HL-60 (cell line): ENCODE measurements at regions not wholly inside any gene's neighbourhood (a gene's known extent, or its start where the extent isn't known, plus 50 kb on each side); places are given as distances from the start of the nearest gene placed in this dataset.

ENCODE experiments used
- DNase-seq, 2 experiments: peaks; one replicate each; pipeline ENCODE4 v3.0.0-alpha.2; 2010 to 2020; ENCODE audit warnings: low read depth in 1 of 2, low spot score in 1 of 2
- H3K27ac ChIP-seq: fragments of 250-450 bp; sonication (Bioruptor Pico); replicated peaks from 2 replicates; pipeline ENCODE4 v1.5.1; 2020; ENCODE audit warnings: mild to moderate bottlenecking, moderate library complexity
- H3K27me3 ChIP-seq: fragments of 250-450 bp; sonication (Bioruptor Pico); 2 replicates; pipeline ENCODE4 v1.5.1; 2021; ENCODE audit warnings: mild to moderate bottlenecking, moderate library complexity; ENCODE audit not compliant: insufficient read depth, poor library complexity, severe bottlenecking
- H3K4me3 ChIP-seq: replicated peaks from 2 replicates; pipeline ENCODE4 v1.5.1; 2011; ENCODE audit warnings: mild to moderate bottlenecking, control low read depth, low read length; ENCODE audit not compliant: insufficient read depth
- GABPA ChIP-seq: IDR thresholded peaks from 2 replicates; pipeline ENCODE4 v1.6.1; 2012; ENCODE audit warnings: low read depth
- POLR2AphosphoS5 ChIP-seq: IDR thresholded peaks from 2 replicates; pipeline ENCODE4 v1.6.1; 2012; ENCODE audit warnings: low read depth
- REST ChIP-seq: IDR thresholded peaks from 2 replicates; pipeline ENCODE4 v1.6.1; 2012; ENCODE audit warnings: low read depth; ENCODE audit not compliant: insufficient replicate concordance
- SPI1 ChIP-seq: IDR thresholded peaks from 2 replicates; pipeline ENCODE4 v1.6.1; 2012; ENCODE audit warnings: low read depth, mild to moderate bottlenecking, borderline replicate concordance
- TF ChIP-seq, protein P1 (sequence below): IDR thresholded peaks from one replicate; pipeline ENCODE4 v1.5.1; 2011; ENCODE audit warnings: low read length, control low read depth, inconsistent platforms; ENCODE audit not compliant: insufficient read depth

- DNase-seq, result no peak
- no peak overlapping the region for H3K4me3 ChIP-seq
- H3K27ac ChIP-seq, result no peak overlapping the region
- H3K27me3 ChIP-seq, result peaks cover 3% of the 10 kb centered on the region
- TF ChIP-seq SPI1 (no peak), REST (no peak), POLR2AphosphoS5 (no peak), GABPA (no peak)
- TF ChIP-seq, protein P1, sequence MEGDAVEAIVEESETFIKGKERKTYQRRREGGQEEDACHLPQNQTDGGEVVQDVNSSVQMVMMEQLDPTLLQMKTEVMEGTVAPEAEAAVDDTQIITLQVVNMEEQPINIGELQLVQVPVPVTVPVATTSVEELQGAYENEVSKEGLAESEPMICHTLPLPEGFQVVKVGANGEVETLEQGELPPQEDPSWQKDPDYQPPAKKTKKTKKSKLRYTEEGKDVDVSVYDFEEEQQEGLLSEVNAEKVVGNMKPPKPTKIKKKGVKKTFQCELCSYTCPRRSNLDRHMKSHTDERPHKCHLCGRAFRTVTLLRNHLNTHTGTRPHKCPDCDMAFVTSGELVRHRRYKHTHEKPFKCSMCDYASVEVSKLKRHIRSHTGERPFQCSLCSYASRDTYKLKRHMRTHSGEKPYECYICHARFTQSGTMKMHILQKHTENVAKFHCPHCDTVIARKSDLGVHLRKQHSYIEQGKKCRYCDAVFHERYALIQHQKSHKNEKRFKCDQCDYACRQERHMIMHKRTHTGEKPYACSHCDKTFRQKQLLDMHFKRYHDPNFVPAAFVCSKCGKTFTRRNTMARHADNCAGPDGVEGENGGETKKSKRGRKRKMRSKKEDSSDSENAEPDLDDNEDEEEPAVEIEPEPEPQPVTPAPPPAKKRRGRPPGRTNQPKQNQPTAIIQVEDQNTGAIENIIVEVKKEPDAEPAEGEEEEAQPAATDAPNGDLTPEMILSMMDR, result no peak
Observed at GRCh38 chr3:70899816-70900215, 587.4 kb upstream of the MDFIC2 start.

- DNase-seq, result no peak
- TF ChIP-seq POLR2AphosphoS5 (no peak), REST (no peak), SPI1 (no peak), GABPA (no peak)
- TF ChIP-seq, protein P1, result no peak
- Histone ChIP-seq H3K4me3 (no peak overlapping the region), H3K27ac (no peak overlapping the region), H3K27me3 (no peaks in the 10 kb centered on the region)
Observed at GRCh38 chr3:70890020-70890394, 577.6 kb upstream of the MDFIC2 start.

GRCh38 chr3:70889162-70890019, 577.0 kb upstream of the MDFIC2 start:
- no peaks in the 10 kb centered on the region for H3K27me3 ChIP-seq
- TF ChIP-seq, protein P1, result no peak
- TF ChIP-seq POLR2AphosphoS5, result no peak
- no peak for TF ChIP-seq GABPA
- no peak for TF ChIP-seq REST
- TF ChIP-seq SPI1, result no peak
- H3K4me3 ChIP-seq, result no peak overlapping the region
- H3K27ac ChIP-seq, result no peak overlapping the region
- DNase-seq, result no peak
